AG09319 (cell line): ENCODE measurements at regions not wholly inside any gene's neighbourhood (a gene's known extent, or its start where the extent isn't known, plus 50 kb on each side); places are given as distances from the start of the nearest gene placed in this dataset.

Experiments used
- DNase-seq: peaks from one replicate; pipeline ENCODE4 v3.0.0-alpha.2; 2010; ENCODE audit warnings: low read depth; ENCODE audit errors: extremely low read depth
- TF ChIP-seq, protein P1 (sequence below): IDR thresholded peaks from 2 replicates; pipeline ENCODE4 v1.5.1; 2011; ENCODE audit warnings: low read depth, mild to moderate bottlenecking, inconsistent platforms, low read length, moderate library complexity

DNA sequence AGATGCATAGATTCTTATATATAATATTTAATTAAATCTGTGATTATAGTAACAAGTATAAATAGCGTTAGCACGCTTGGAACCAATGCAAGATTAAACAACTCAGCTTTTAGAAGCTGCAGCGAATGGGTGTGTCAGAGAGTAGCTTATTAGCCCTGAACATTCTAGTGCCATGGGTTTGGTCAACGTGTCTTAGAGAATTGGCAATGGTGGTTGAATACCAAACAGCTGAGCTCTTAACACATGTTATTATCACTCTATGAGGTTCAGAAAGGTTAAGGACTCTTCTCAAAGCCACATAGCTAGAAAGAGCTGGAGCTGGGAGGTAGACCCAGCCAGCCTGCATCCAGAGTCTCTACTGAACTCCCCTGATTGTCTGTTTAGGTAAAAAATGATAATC lies 284.2 kb upstream of the CHD6 start:
- TF ChIP-seq, protein P1, sequence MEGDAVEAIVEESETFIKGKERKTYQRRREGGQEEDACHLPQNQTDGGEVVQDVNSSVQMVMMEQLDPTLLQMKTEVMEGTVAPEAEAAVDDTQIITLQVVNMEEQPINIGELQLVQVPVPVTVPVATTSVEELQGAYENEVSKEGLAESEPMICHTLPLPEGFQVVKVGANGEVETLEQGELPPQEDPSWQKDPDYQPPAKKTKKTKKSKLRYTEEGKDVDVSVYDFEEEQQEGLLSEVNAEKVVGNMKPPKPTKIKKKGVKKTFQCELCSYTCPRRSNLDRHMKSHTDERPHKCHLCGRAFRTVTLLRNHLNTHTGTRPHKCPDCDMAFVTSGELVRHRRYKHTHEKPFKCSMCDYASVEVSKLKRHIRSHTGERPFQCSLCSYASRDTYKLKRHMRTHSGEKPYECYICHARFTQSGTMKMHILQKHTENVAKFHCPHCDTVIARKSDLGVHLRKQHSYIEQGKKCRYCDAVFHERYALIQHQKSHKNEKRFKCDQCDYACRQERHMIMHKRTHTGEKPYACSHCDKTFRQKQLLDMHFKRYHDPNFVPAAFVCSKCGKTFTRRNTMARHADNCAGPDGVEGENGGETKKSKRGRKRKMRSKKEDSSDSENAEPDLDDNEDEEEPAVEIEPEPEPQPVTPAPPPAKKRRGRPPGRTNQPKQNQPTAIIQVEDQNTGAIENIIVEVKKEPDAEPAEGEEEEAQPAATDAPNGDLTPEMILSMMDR, result no peak
- no peak for DNase-seq

DNA sequence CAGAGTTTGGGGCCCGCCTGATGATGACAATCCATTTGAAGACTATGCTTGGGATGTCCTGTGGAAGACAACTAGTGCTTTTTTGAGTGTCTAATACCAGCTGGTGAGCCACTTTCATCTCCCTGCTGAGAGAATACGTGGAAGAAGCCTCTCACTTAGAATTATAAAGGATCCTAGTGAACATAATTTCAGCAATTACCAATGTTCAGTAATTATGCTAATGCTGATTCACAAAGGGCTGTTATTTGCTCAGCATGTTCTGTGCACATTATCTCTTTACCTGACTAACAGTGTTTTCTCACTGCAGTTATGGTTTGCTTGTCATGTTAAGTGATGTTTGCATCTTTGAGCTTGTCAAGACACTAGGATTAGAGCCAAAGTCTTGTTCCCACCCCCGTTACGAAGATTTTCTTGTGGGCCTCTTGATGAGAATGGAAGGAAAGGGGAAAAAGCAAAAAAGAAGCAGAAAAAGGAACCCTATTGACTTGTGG lies 282.1 kb upstream of the CHD6 start:
- DNase-seq, result no peak
- TF ChIP-seq, protein P1, result no peak

DNA sequence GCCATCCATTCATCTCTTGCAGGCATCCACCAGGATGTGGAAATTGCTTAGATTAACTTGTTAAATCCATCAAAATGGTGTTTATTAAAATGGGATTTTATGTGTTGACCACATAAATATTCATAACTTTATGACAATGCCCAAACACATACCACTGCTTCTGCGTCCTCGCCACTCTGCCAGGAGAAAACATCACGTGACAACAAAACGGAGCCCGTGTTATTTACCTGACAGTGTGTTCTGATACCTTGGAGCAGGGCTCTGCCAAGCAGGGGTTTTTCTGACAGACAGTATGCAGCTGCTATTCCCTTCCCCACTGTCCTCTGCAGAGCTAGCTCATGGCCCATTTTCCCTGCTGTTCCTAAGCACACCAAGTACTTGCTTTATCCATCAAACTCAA lies 279.5 kb upstream of the CHD6 start:
- no peak for DNase-seq
- TF ChIP-seq, protein P1, result no peak

DNA sequence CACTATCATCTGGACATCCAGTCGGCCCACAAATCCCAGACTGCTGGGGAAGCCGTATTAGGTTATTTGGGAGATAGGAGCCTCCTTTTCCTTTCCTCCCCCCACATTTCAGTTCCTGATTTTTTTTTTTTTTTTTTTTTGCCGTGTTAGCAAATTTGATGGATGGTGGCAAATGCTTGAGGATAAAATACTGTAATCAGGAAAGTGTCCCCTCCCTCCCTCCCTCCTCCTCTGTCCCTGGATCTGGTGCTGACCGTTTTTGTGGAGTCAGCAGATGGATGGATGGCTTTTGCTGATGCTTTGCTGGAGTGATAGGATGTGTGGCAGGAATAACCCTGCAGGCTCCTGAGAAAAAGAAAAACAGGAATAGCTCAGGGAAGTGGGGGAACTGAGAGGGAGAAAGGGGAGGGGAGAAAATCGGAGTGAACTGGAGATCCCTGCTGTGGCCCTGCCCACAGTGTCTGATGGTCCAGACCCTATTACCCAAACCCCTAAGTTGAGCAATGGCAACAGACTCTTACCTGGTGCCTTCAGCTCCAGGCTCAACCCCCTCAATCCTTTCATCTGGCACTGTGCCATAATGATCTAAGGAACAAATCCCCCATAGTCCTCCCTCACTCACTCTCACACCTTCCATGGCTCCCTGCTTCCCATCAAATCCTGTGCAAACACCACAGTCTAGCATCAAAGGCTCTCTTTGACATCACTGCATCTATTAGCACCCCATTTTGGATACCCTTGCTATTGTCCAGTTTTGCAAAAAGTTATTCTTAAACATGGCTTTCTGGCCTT lies 277.3 kb upstream of the CHD6 start:
- TF ChIP-seq, protein P1, result no peak
- no peak for DNase-seq

DNA sequence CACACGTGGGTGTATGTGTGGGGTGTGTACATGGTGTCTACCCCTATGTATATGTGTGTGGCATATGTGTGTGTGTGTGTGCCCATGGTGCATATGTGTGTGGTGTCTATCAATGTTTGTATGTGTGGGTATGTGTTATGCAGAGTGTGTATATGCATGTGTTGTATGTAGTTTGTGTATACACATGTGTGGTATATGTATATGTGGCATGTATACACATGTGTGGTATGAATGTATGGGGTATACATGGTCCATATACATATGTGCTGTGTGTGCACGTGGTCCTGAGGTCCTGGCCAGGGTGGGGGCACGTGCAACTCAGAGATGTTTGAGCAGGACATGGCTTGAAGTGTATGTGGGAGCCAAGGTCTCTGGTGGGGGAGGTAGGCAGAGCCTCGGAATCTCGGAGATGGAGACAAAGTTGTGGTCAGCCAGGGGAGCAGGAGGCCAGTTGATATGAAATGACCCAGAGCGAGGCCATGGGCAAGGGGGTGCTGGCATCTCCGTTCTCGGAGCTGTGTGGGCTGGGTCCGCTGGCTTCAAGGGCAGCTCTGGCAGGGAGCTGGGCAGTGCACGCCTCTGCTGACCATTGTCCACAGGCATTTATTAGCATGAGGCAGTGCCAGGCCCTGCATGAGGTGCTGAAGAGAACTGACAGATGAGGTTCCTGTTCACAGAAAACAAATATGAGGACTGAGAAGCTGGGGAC lies 276.2 kb upstream of the CHD6 start:
- TF ChIP-seq, protein P1, result no peak
- DNase-seq, result no peak

DNA sequence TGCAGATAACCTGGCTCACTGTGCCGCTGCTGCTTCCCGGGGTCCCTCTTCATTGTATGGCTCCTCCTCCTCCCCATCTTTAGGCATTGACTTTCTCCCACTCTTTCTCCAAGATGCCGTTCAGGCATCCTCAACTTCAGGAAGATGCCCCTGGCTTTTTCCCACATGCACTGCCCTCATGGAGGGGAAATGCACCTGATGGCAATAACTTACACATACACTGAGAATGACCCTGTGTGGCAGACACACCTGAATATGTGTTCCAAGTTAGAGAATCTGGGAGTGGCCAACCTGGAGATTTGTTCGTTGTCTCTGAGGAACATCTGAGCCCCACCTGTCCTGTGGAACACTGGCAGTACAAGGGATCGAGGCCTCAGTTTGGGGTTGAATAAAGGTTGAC lies 273.9 kb upstream of the CHD6 start:
- TF ChIP-seq, protein P1, result no peak
- no peak for DNase-seq

DNA sequence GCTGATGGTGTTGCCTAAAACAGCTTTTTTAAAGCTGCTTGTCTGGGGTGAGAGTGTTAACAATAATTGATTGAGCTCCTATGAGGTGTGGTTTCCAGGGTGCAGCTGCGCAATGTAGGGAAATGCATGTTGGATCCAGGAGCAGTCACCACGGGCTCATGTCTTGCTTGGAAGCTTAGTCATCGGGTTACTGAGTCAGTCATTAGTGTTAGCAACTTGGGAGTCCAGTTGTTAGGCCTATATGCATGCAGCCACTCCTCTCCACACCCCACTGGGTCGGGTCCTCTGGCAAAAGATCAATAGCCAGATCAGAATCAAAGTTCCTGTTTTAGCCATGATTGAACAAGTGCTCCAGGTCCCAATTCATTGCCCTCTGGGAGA lies 271.7 kb upstream of the CHD6 start:
- TF ChIP-seq, protein P1, result no peak
- no peak for DNase-seq
